Adipocyte (in vitro differentiated cells): ENCODE measurements at regions not wholly inside any gene's neighbourhood (a gene's known extent, or its start where the extent isn't known, plus 50 kb on each side); places are given as distances from the start of the nearest gene placed in this dataset.

Experiments
- DNase-seq: peaks from one replicate; pipeline ENCODE4 v3.0.0-alpha.2; 2015; ENCODE audit warnings: low read depth
- H3K27me3 ChIP-seq: replicated peaks from 2 replicates; pipeline ENCODE4 v1.7.0; 2013; ENCODE audit warnings: mild to moderate bottlenecking, low read length, moderate library complexity; ENCODE audit not compliant: control insufficient read depth, insufficient read depth
- H3K36me3 ChIP-seq: 2 replicates; pipeline ENCODE4 v1.7.0; 2013; ENCODE audit warnings: low read length, mild to moderate bottlenecking, moderate library complexity; ENCODE audit not compliant: control insufficient read depth, insufficient read depth, severe bottlenecking
- H3K4me1 ChIP-seq: 2 replicates; pipeline ENCODE4 v1.7.0; 2013; ENCODE audit warnings: mild to moderate bottlenecking, low read length, moderate library complexity; ENCODE audit not compliant: control insufficient read depth, insufficient read depth
- H3K4me3 ChIP-seq: 2 replicates; pipeline ENCODE4 v1.7.0; 2013; ENCODE audit warnings: mild to moderate bottlenecking, low read length, moderate library complexity
- H3K9ac ChIP-seq: 2 replicates; pipeline ENCODE4 v1.7.0; 2013; ENCODE audit warnings: mild to moderate bottlenecking, low read length, moderate library complexity
- H3K9me3 ChIP-seq: 2 replicates; pipeline ENCODE4 v1.7.0; 2013; ENCODE audit warnings: mild to moderate bottlenecking, low read length, moderate library complexity; ENCODE audit not compliant: control insufficient read depth

GRCh38 chr2:5555636-5556035 is 136.5 kb upstream of the SOX11 start:
- no peak for DNase-seq
- H3K4me1 ChIP-seq: no peaks in the 10 kb centered on the region
- H3K36me3 ChIP-seq: no peaks in the 10 kb centered on the region
- no peaks in the 10 kb centered on the region for H3K9me3 ChIP-seq
- no peak overlapping the region for H3K9ac ChIP-seq
- no peaks in the 10 kb centered on the region for H3K27me3 ChIP-seq
- no peak overlapping the region for H3K4me3 ChIP-seq

GRCh38 chr2:5561006-5561405 is 131.2 kb upstream of the SOX11 start:
- peak; percentile 78 for DNase-seq
- no peak overlapping the region for H3K4me3 ChIP-seq

GRCh38 chr2:5562426-5562825 is 129.8 kb upstream of the SOX11 start:
- Histone ChIP-seq H3K4me1 (no peaks in the 10 kb centered on the region), H3K4me3 (no peak overlapping the region), H3K27me3 (no peaks in the 10 kb centered on the region), H3K9ac (no peak overlapping the region), H3K36me3 (no peaks in the 10 kb centered on the region), H3K9me3 (no peaks in the 10 kb centered on the region)
- no peak for DNase-seq

More at GRCh38 chr2:5561006-5561405, 131.2 kb upstream of the SOX11 start:
- Histone ChIP-seq H3K9ac (no peak overlapping the region), H3K27me3 (no peaks in the 10 kb centered on the region), H3K36me3 (no peaks in the 10 kb centered on the region), H3K4me1 (no peaks in the 10 kb centered on the region), H3K9me3 (no peaks in the 10 kb centered on the region)

- H3K9ac ChIP-seq: no peak overlapping the region
- H3K9me3 ChIP-seq: no peaks in the 10 kb centered on the region
- H3K36me3 ChIP-seq: no peaks in the 10 kb centered on the region
- no peaks in the 10 kb centered on the region for H3K27me3 ChIP-seq
- DNase-seq: no peak
- H3K4me3 ChIP-seq: no peak overlapping the region
- H3K4me1 ChIP-seq: no peaks in the 10 kb centered on the region
Observed at GRCh38 chr2:5562865-5563264, 129.3 kb upstream of the SOX11 start.

GRCh38 chr2:5563411-5563810 is 128.8 kb upstream of the SOX11 start:
- DNase-seq: no peak
- no peak overlapping the region for H3K9ac ChIP-seq
- H3K4me3 ChIP-seq: no peak overlapping the region
- no peaks in the 10 kb centered on the region for H3K36me3 ChIP-seq
- no peaks in the 10 kb centered on the region for H3K27me3 ChIP-seq
- no peaks in the 10 kb centered on the region for H3K4me1 ChIP-seq
- no peaks in the 10 kb centered on the region for H3K9me3 ChIP-seq

GRCh38 chr2:5569256-5569655 is 122.9 kb upstream of the SOX11 start:
- no peaks in the 10 kb centered on the region for H3K4me1 ChIP-seq
- H3K9ac ChIP-seq: no peak overlapping the region
- no peak for DNase-seq
- no peaks in the 10 kb centered on the region for H3K27me3 ChIP-seq
- H3K4me3 ChIP-seq: no peak overlapping the region
- H3K36me3 ChIP-seq: no peaks in the 10 kb centered on the region
- H3K9me3 ChIP-seq: no peaks in the 10 kb centered on the region

GRCh38 chr2:5576015-5576414 is 116.2 kb upstream of the SOX11 start:
- no peak for DNase-seq
- H3K36me3 ChIP-seq: no peaks in the 10 kb centered on the region
- peaks cover 8% of the 10 kb centered on the region for H3K9me3 ChIP-seq

GRCh38 chr2:5587766-5588165 is 104.4 kb upstream of the SOX11 start:
- Histone ChIP-seq H3K36me3 (no peaks in the 10 kb centered on the region), H3K9ac (no peak overlapping the region), H3K4me1 (no peaks in the 10 kb centered on the region), H3K27me3 (no peaks in the 10 kb centered on the region), H3K4me3 (no peak overlapping the region), H3K9me3 (no peaks in the 10 kb centered on the region)
- no peak for DNase-seq

More at GRCh38 chr2:5576015-5576414, 116.2 kb upstream of the SOX11 start:
- Histone ChIP-seq H3K4me3 (no peak overlapping the region), H3K4me1 (no peaks in the 10 kb centered on the region), H3K27me3 (no peaks in the 10 kb centered on the region), H3K9ac (no peak overlapping the region)

GRCh38 chr2:5588601-5589000 is 103.6 kb upstream of the SOX11 start:
- Histone ChIP-seq H3K27me3 (no peaks in the 10 kb centered on the region), H3K9me3 (no peaks in the 10 kb centered on the region), H3K36me3 (no peaks in the 10 kb centered on the region), H3K4me3 (no peak overlapping the region), H3K9ac (no peak overlapping the region), H3K4me1 (no peaks in the 10 kb centered on the region)
- no peak for DNase-seq

GRCh38 chr2:5589183-5589582 is 103.0 kb upstream of the SOX11 start:
- Histone ChIP-seq H3K4me1 (no peaks in the 10 kb centered on the region), H3K4me3 (no peak overlapping the region), H3K9ac (no peak overlapping the region), H3K9me3 (no peaks in the 10 kb centered on the region), H3K36me3 (no peaks in the 10 kb centered on the region), H3K27me3 (no peaks in the 10 kb centered on the region)
- DNase-seq: no peak

- Histone ChIP-seq H3K9ac (no peak overlapping the region), H3K9me3 (no peaks in the 10 kb centered on the region), H3K36me3 (no peaks in the 10 kb centered on the region), H3K4me1 (no peaks in the 10 kb centered on the region), H3K4me3 (no peak overlapping the region), H3K27me3 (no peaks in the 10 kb centered on the region)
- no peak for DNase-seq
Observed at GRCh38 chr2:5590886-5591285, 101.3 kb upstream of the SOX11 start.

GRCh38 chr2:5592916-5593315 is 99.3 kb upstream of the SOX11 start:
- Histone ChIP-seq H3K9ac (no peak overlapping the region), H3K36me3 (no peaks in the 10 kb centered on the region), H3K4me1 (no peaks in the 10 kb centered on the region), H3K27me3 (no peaks in the 10 kb centered on the region), H3K4me3 (no peak overlapping the region), H3K9me3 (no peaks in the 10 kb centered on the region)
- peak; percentile 47 for DNase-seq
